Choroid plexus epithelial cell (primary cell): ENCODE measurements at regions not wholly inside any gene's neighbourhood (a gene's known extent, or its start where the extent isn't known, plus 50 kb on each side); places are given as distances from the start of the nearest gene placed in this dataset.

ENCODE experiments used
- DNase-seq: peaks from one replicate; pipeline ENCODE4 v3.0.0-alpha.2; 2010; ENCODE audit warnings: low read depth
- H3K4me3 ChIP-seq: 2 replicates; pipeline ENCODE4 v1.5.1; 2011; ENCODE audit warnings: low read depth, mild to moderate bottlenecking, control low read depth, low read length, moderate library complexity
- TF ChIP-seq, protein P1 (sequence below): conservative IDR thresholded peaks from 2 replicates; pipeline ENCODE4 v1.5.1; 2011; ENCODE audit warnings: low read depth, mild to moderate bottlenecking, control low read depth, inconsistent platforms, low read length, moderate library complexity

DNA sequence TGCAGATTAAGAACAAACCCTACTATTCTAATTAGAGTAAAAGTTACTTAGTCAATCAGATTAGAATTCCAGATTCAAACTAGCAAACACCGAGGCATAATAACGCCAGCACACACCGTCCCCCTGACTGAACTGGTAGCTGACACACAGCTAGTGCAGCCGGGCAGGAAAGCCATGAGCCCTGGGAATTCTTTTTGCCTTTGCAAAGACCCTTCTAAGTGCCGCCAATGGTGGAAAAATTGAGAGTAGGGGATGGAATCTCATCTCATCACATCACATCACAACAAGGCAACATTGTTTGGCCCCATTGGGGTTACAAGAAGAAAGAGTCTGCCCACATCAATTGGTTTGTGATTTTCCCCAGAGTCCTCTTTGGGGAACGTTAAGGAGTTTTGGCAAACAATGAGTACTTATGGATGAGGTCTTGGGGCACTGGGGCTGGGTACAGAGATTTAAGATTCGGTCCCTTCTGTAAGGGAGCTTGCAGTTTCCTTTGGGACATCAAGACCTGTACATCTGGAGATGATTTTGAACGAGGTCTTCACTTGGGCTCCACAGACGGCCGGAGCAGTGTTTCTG lies 120.4 kb upstream of the MEF2A start:
- TF ChIP-seq, protein P1, sequence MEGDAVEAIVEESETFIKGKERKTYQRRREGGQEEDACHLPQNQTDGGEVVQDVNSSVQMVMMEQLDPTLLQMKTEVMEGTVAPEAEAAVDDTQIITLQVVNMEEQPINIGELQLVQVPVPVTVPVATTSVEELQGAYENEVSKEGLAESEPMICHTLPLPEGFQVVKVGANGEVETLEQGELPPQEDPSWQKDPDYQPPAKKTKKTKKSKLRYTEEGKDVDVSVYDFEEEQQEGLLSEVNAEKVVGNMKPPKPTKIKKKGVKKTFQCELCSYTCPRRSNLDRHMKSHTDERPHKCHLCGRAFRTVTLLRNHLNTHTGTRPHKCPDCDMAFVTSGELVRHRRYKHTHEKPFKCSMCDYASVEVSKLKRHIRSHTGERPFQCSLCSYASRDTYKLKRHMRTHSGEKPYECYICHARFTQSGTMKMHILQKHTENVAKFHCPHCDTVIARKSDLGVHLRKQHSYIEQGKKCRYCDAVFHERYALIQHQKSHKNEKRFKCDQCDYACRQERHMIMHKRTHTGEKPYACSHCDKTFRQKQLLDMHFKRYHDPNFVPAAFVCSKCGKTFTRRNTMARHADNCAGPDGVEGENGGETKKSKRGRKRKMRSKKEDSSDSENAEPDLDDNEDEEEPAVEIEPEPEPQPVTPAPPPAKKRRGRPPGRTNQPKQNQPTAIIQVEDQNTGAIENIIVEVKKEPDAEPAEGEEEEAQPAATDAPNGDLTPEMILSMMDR: no peak
- no peak for DNase-seq
- no peak overlapping the region for H3K4me3 ChIP-seq

DNA sequence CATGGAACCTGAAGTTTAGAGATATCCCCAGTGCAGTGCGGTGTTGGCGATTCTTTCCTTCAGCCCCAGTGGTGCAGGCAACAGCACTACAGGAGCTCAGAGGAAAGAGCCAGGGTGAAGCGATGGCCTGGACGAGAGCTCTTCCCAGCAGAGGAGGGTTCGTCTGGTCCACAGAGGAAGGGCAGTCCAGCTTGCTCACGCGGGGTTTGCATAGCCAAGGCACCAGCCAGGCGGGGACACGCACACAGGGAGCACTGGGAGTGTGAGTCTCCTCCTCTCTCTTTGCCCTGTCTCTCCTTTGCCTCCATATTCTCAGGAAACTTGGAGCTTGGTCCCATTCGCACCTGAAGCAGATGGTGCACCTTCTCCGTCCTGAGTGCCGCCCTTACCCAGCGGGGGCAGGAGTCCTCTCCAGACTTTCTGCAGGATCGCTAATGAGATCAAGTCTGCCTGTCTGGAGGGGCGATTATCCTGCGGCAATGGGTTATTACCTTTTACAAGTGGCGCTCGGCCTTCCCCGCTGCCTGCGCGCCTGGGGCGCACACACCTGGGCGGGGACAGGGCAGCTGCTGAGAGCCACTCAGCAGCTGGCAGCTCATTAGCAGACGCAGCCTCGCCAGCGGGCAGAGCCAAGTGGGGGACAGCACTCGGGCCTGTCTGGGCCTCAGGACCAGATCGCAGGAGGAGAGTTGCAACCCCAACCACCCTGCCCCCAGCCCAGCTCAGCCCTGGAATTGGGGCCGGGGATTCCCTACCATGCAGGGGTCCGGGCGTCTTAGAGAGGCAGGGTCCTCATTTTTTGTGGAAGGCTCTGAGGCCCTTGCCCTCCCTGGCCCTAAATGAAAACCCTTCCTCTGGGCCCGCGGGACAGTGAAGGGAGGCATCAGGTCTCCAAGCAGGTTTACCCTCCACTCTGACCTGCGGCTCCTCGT lies 119.0 kb upstream of the MEF2A start:
- H3K4me3 ChIP-seq: no peak overlapping the region
- TF ChIP-seq, protein P1: no peak
- DNase-seq: no peak

DNA sequence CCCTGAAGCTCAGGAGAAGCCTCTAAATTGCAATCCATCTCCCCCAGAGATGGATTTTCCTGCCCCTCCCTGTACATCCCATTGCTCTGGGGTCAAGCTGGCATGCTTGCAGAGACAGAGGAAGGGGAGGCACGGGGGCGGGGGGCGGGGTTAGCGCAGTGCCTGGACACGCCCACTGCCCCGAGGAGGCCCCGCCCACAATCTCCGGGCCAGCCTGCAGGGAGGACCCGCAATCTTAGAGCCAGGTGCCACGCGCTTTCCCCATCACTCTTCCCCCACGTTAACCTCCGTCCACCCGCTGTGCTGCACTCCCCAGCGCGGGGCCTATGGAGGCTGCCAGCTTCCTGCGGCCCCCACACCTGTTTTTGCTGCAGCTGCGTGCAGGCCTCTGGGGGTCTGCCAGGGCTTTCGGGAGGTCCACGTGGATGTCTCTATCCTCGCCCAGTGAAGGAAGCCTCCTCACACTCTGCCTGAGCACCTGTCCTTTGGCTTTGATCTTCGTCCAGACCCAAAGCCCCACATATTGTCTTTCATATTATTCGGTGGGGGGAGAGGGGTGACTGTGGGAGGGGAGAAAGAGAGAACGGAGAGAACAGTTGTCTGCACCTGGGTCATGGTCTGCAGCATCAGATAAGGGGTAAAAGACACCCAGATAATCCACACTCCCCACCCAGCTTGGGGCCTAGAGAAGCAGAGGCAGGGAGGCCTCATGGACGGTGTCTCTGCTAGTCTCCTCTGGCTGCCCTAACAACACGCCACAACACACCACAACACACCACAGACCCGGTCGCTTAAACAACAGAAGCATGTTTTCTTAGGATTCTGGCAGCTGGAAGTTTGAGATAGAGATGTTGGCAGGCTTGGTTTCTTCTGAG lies 118.0 kb upstream of the MEF2A start:
- peak; percentile 46 for DNase-seq
- H3K4me3 ChIP-seq: no peak overlapping the region
- TF ChIP-seq, protein P1: no peak

DNA sequence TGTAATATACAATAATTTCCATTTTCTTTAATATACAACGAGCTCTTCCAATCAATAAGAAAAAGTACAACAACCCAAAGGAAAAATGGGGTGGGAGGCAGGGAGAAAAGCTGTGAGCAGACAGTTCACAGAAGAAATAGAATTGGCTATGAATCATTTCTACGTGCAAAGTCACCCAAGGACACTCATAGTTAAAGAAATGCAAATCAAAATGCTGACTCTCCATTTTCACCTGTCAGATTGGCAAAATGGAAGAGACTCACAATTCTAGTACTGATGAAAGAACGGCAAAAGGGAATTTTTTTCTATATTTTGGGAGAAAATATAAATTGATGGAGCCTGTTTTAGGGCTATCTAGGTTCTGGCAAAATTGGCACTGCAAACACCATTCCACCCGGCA lies 116.3 kb upstream of the MEF2A start:
- no peak for DNase-seq
- TF ChIP-seq, protein P1: no peak
- no peak overlapping the region for H3K4me3 ChIP-seq

DNA sequence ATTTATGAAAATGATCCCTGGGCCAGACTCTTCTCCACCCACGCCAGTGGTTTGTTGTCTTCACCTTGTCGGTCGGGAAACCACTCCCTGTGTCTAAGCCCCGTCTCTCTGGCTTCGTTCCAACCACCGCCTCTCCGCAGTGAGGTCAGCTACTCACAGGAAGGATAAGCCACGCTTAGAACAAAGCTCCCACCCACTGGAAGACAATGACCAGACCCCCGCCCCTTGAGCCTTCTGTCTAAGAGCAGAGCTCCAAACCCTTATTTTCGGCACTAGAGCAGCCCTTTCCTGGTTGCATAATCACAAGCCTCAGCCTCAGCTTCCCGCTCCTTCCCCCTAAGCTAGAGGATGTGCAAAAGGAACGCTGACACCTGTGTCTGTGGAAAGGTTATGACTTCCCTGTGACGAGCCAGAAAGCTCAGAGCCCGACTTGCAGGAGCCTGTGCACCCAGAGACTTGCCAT lies 114.9 kb upstream of the MEF2A start:
- DNase-seq: peak; percentile 72
- no peak overlapping the region for H3K4me3 ChIP-seq
- TF ChIP-seq, protein P1: no peak

DNA sequence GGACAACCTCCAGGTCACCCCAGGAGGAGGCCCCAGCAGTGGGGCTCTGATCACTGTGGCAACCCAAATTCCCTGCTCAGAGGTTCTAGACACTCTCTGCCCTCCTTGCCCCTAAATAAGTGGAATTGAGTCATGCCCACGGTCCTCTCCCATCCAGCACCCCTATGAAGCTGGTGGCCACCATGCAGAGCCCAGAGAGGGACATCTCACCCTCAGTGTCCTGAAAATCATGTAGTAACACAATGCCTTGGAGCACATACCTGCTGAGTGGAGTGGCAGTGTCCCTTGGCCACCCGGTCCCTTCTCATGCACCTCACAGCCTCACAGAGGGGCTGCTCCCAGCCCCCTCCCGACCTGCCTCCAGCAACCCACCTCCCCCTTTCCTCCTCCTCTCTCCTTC lies 114.3 kb upstream of the MEF2A start:
- DNase-seq: no peak
- TF ChIP-seq, protein P1: no peak
- H3K4me3 ChIP-seq: no peak overlapping the region
